HepG2 (cell line): ENCODE measurements at regions not wholly inside any gene's neighbourhood (a gene's known extent, or its start where the extent isn't known, plus 50 kb on each side); places are given as distances from the start of the nearest gene placed in this dataset.

Source experiments
- ATRX ChIP-seq: sonication (generic); formaldehyde crosslinking; IDR thresholded peaks from 2 replicates; pipeline ENCODE4 v1.4.0; 2020; ENCODE audit warnings: missing genetic modification reagents, borderline replicate concordance
- CREB3 ChIP-seq: sonication (generic); formaldehyde crosslinking; IDR thresholded peaks from 2 replicates; pipeline ENCODE4 v1.5.0; 2020; ENCODE audit warnings: missing genetic modification reagents
- EZH2 ChIP-seq: conservative IDR thresholded peaks from 2 replicates; pipeline ENCODE4 v1.6.1; 2012; ENCODE audit warnings: mild to moderate bottlenecking, low read depth, low read length, moderate library complexity
- IKZF1 ChIP-seq: fragments of 450-650 bp; IDR thresholded peaks from 2 replicates; pipeline ENCODE4 v1.7.1; 2016
- MAZ ChIP-seq, 2 experiments: sonication (generic) in 1 of 2; formaldehyde crosslinking in 1 of 2; IDR thresholded peaks; 2 replicates each; pipeline versions ENCODE4 v1.5.0 to v1.6.1; 2012 to 2020; ENCODE audit warnings: low read depth in 2 of 2, mild to moderate bottlenecking in 2 of 2, borderline replicate concordance in 1 of 2, improper control_type of control experiment in 1 of 2, low read length in 1 of 2, missing genetic modification reagents in 1 of 2, moderate library complexity in 1 of 2
- NFRKB ChIP-seq: fragments of 450-650 bp; IDR thresholded peaks from 2 replicates; pipeline ENCODE4 v1.6.1; 2017
- POLR2AphosphoS5 ChIP-seq: IDR thresholded peaks from 2 replicates; pipeline ENCODE4 v1.6.1; 2012; ENCODE audit warnings: low read depth, low read length
- PTBP1 ChIP-seq: fragments of 200-400 bp; formaldehyde crosslinking; IDR thresholded peaks from 2 replicates; pipeline ENCODE4 v1.6.1; 2018; ENCODE audit warnings: low read length, low read depth; ENCODE audit not compliant: poor library complexity, severe bottlenecking
- TF ChIP-seq, protein P1 (sequence below): IDR thresholded peaks from 2 replicates; pipeline ENCODE4 v1.6.1; 2012; ENCODE audit warnings: inconsistent platforms

DNA sequence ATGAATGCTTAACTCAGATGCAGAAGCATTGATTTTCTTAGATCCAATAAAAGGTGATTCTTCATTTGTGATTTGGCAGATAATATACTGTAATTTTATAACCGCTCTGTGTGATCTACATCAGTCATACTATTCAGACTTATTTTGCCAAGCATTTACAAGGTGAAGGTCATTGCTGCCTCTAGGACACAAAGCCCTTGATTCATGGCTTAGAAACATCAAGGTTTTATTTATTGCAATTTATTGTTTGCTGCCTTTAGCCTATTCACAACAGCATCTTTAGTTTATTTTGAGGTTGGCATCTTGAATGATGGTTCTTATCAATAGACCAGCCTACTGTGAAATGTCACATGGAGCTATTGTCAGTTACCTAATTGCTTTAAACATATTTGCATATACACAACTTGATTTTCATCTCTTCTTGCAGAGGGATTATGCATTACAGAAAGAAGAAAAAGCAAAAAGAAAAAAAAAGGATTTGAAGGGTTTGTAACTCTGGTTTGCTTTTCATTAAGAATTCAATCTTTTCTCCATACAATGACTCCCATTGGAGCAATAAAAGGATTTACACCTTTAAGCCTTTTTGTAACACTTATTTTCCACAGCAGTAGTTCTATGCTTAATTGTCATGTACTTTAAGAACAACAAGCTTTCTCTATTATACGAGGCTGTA lies 1371.6 kb upstream of the CELF2 start:
- TF ChIP-seq ATRX (CRISPR knock-in tag) (no peak), IKZF1 (no peak), NFRKB (no peak), POLR2AphosphoS5 (no peak), MAZ (IDR thresholded peaks at IDR 0.05; ENCODE audit: borderline replicate concordance, low read depth, low read length) (no peak), MAZ (CRISPR knock-in tag; IDR thresholded peaks at IDR 0.05; ENCODE audit: low read depth) (no peak), EZH2 (no peak), PTBP1 (no peak), CREB3 (no peak)
- TF ChIP-seq, protein P1, sequence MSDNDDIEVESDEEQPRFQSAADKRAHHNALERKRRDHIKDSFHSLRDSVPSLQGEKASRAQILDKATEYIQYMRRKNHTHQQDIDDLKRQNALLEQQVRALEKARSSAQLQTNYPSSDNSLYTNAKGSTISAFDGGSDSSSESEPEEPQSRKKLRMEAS: no peak
